Mesothelial cell of epicardium (in vitro differentiated cells): ENCODE measurements at regions not wholly inside any gene's neighbourhood (a gene's known extent, or its start where the extent isn't known, plus 50 kb on each side); places are given as distances from the start of the nearest gene placed in this dataset.

Source experiments
- DNase-seq, 2 experiments: peaks; one replicate each; pipeline ENCODE4 v3.0.0; 2021; ENCODE audit warnings: low spot score in 2 of 2; ENCODE audit not compliant: unreplicated experiment in 2 of 2
- H3K27ac Mint-ChIP-seq: 2 replicates; pipeline ENCODE4 v1.8.0; 2021; ENCODE audit warnings: mixed read lengths
- H3K27me3 Mint-ChIP-seq: 2 replicates; pipeline ENCODE4 v1.8.0; 2021; ENCODE audit warnings: low read depth, mixed read lengths
- H3K36me3 Mint-ChIP-seq: 2 replicates; pipeline ENCODE4 v1.8.0; 2021; ENCODE audit warnings: mixed read lengths
- H3K4me1 Mint-ChIP-seq: 2 replicates; pipeline ENCODE4 v1.8.0; 2021; ENCODE audit warnings: mixed read lengths
- H3K4me3 Mint-ChIP-seq: 2 replicates; pipeline ENCODE4 v1.8.0; 2021; ENCODE audit warnings: mild to moderate bottlenecking, moderate library complexity, mixed read lengths
- H3K9me3 Mint-ChIP-seq: 2 replicates; pipeline ENCODE4 v1.8.0; 2021; ENCODE audit warnings: mixed read lengths
- TF ChIP-seq, protein P1 (sequence below): fragments of 200-600 bp; sonication (generic); IDR thresholded peaks from one replicate; pipeline ENCODE4 v1.5.0; 2021; ENCODE audit warnings: antibody characterized with exemption; ENCODE audit not compliant: unreplicated experiment

DNA sequence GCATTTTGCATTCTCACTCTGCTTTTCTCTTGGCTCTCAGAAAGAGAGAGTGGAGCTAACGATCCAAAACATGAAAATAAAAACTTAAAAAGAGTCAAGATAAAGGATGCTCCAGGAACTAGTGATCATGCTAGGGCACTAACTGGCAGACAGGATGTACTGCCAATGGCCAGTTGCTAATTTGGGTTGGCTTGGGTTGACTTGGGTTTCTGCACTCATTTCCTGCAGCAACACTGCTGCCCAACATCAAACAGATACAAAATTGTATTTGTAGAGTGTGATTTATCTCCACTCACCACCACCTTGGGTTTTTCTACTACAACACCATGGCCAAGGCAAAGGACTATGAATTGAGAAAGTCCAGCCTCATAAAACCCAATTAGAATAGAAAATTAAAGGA is 662.3 kb upstream of the PTBP2 start:
- no peak overlapping the region for H3K27ac Mint-ChIP-seq
- H3K27me3 Mint-ChIP-seq, result peaks cover 3% of the 10 kb centered on the region
- TF ChIP-seq, protein P1, sequence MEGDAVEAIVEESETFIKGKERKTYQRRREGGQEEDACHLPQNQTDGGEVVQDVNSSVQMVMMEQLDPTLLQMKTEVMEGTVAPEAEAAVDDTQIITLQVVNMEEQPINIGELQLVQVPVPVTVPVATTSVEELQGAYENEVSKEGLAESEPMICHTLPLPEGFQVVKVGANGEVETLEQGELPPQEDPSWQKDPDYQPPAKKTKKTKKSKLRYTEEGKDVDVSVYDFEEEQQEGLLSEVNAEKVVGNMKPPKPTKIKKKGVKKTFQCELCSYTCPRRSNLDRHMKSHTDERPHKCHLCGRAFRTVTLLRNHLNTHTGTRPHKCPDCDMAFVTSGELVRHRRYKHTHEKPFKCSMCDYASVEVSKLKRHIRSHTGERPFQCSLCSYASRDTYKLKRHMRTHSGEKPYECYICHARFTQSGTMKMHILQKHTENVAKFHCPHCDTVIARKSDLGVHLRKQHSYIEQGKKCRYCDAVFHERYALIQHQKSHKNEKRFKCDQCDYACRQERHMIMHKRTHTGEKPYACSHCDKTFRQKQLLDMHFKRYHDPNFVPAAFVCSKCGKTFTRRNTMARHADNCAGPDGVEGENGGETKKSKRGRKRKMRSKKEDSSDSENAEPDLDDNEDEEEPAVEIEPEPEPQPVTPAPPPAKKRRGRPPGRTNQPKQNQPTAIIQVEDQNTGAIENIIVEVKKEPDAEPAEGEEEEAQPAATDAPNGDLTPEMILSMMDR, result no peak
- peaks cover 7% of the 10 kb centered on the region for H3K36me3 Mint-ChIP-seq
- peaks cover 18% of the 10 kb centered on the region for H3K9me3 Mint-ChIP-seq
- peaks cover 13% of the 10 kb centered on the region for H3K4me1 Mint-ChIP-seq
- H3K4me3 Mint-ChIP-seq, result no peak overlapping the region
- no peak for DNase-seq

DNA sequence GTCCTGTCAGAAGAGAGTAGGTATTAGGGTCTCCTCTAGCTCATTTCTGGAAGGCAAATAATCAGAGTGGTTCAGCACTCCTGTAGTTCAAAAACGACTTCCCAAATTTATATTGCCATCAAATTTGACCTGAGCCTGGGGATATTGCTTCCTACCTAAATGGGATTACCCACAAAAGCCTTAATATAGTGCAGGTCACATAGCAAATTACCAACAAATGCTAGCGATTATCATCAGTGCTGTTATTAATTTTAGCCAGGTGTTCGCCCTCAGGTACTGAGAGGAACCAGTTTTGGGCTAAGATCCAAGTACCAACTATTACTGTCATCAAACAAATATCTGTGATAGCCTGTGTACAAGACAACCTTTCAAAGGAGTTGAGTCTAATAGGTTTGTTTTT is 661.8 kb upstream of the PTBP2 start:
- TF ChIP-seq, protein P1, result no peak
- peaks cover 3% of the 10 kb centered on the region for H3K27me3 Mint-ChIP-seq
- no peak overlapping the region for H3K27ac Mint-ChIP-seq
- peaks cover 14% of the 10 kb centered on the region for H3K9me3 Mint-ChIP-seq
- H3K36me3 Mint-ChIP-seq, result peaks cover 4% of the 10 kb centered on the region
- H3K4me3 Mint-ChIP-seq, result no peak overlapping the region
- H3K4me1 Mint-ChIP-seq, result peaks cover 13% of the 10 kb centered on the region
- DNase-seq, result no peak

DNA sequence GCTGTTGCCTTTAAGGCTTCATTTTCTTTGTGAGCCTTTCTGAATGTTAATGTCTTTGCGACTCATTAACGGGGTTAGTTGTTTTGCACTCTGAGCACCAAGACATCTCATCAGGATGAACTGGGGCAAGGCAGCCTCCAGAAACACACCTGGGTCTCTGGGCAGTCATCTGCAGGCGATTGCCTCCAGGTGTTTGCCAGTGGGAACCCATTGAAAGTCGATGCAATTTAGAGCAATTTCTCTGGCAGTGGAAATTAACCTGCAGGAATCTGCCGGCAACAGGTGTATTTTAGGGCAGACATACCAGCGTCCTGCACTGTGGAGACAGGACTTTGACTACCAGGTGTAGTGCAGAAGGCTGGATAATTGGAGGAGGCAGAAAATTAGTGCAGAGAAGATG is 661.0 kb upstream of the PTBP2 start:
- Mint-ChIP-seq H3K4me1 (peaks cover 13% of the 10 kb centered on the region), H3K27ac (no peak overlapping the region), H3K36me3 (peaks cover 3% of the 10 kb centered on the region), H3K4me3 (no peak overlapping the region), H3K9me3 (peaks cover 16% of the 10 kb centered on the region), H3K27me3 (peaks cover 3% of the 10 kb centered on the region)
- TF ChIP-seq, protein P1, result no peak
- no peak for DNase-seq

DNA sequence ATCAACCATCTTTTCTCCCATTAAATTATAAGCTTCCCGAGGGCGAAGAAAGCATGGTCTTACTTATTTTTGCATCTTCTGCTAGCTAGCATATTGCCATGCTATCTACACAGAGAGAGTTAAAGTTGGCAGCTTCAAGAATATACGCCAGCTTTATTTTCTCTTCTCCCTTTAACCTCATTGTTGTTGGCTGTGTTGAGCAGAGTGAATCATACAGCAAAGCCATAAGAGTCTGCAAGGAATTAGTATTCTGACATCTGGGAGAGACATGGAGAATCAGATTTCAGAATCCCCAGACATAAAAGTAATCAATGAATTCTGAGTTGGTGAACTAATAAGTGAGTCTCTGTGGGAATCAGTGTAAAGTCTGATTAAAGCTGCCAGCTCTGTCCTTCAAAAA is 649.6 kb upstream of the PTBP2 start:
- Mint-ChIP-seq H3K9me3 (peaks cover 20% of the 10 kb centered on the region), H3K27ac (no peak overlapping the region), H3K4me3 (no peak overlapping the region), H3K36me3 (no peaks in the 10 kb centered on the region), H3K27me3 (no peaks in the 10 kb centered on the region), H3K4me1 (peaks cover 16% of the 10 kb centered on the region)
- TF ChIP-seq, protein P1, result no peak
- no peak for DNase-seq

DNA sequence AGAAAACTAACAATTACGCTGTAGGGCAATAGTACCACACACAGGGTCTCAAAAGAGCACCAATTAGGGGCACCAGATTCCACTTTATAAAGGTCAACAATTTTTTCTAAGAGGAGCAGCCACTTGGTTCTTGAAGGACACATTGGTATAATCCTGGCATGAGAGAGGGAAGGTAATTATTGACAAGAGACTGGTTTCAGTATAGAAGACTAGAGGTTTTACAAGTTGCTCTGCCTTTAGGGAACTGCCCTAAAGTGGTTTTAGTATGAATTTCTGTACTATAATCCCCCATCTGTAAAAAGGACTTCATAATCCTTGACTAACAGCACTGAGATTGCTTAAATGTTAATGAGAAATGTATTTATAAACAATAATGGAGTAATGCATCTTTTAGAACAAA is 648.5 kb upstream of the PTBP2 start:
- TF ChIP-seq, protein P1, result no peak
- H3K27me3 Mint-ChIP-seq, result no peaks in the 10 kb centered on the region
- no peak for DNase-seq
- no peak overlapping the region for H3K27ac Mint-ChIP-seq
- H3K4me1 Mint-ChIP-seq, result peaks cover 16% of the 10 kb centered on the region
- H3K9me3 Mint-ChIP-seq, result peaks cover 15% of the 10 kb centered on the region
- no peaks in the 10 kb centered on the region for H3K36me3 Mint-ChIP-seq
- H3K4me3 Mint-ChIP-seq, result no peak overlapping the region

DNA sequence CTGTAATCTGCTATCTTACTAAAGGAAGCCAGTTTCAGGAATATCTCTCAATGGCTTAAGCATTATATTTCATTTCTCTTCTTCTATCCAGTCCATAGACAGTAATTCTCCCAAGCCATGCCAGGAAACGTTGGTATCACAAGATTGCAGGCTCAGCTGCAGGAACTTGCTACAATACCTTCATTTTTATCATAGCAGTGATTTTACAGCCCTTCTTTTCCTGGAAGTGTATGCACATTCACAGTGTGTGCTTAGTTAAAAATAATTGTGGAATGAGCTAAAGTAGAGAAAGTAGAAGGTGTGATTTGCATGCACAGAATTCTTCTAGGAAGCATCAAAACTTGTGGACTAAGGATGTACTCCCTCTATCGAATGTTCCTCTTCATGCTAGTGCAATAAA is 647.2 kb upstream of the PTBP2 start:
- Mint-ChIP-seq H3K36me3 (no peaks in the 10 kb centered on the region), H3K27ac (no peak overlapping the region), H3K4me1 (peaks cover 16% of the 10 kb centered on the region), H3K4me3 (no peak overlapping the region), H3K27me3 (no peaks in the 10 kb centered on the region), H3K9me3 (peaks cover 13% of the 10 kb centered on the region)
- TF ChIP-seq, protein P1, result no peak
- DNase-seq, result no peak
